ENCODE measurements at regions not wholly inside any gene's neighbourhood (a gene's known extent, or its start where the extent isn't known, plus 50 kb on each side); places are given as distances from the start of the nearest gene placed in this dataset.

DNA sequence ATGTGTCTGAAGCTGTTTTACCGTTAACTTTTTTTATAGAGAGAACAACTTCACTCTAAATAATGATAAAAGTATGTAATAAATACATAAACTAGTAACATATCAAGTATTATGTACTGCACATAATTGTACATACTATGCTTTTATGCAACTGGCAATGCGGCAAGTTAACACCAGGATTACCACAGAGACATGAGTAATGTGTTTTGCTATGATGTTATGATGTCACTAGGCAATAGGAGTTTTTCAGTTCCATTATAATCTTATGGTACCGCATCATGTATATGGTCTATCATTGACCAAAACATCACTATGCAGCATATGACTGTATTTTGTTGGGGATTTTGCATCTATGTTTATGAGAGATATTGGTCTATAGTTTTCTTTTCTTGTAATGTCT lies 326.4 kb upstream of the TARS1 start:
- Histone ChIP-seq H4K20me1 (replicated peaks; ENCODE audit: control insufficient read depth, insufficient read depth, low read length) (no peaks in the 10 kb centered on the region), H3K4me1 (replicated peaks in 1 of 2; ENCODE audit: control insufficient read depth in 2 of 2, insufficient read depth in 2 of 2, low read length in 2 of 2) (no peaks in the 10 kb centered on the region), H3K9me3 (replicated peaks; ENCODE audit: control insufficient read depth, insufficient read depth, low read depth, low read length) (no peaks in the 10 kb centered on the region; the same call in 1 of the 2 replicates), H3K9ac (ENCODE audit: insufficient read depth in 1 of 2, low read depth in 2 of 2, low read length in 2 of 2) (no peak overlapping the region), H3K27me3 (ENCODE audit: control insufficient read depth in 2 of 2, insufficient read depth in 2 of 2, low read length in 2 of 2) (no peaks in the 10 kb centered on the region), H3K4me2 (ENCODE audit: insufficient read depth, low read length) (no peak overlapping the region), H3K79me2 (ENCODE audit: control insufficient read depth, insufficient read depth, low read length) (no peaks in the 10 kb centered on the region), H2AFZ (ENCODE audit: low read depth, low read length) (no peak overlapping the region), H3K4me3 (no peak overlapping the region), H3K9me1 (ENCODE audit: control insufficient read depth, insufficient read depth, low read length) (no peaks in the 10 kb centered on the region), H3K36me3 (ENCODE audit: control insufficient read depth, insufficient read depth, low read length) (no peaks in the 10 kb centered on the region), H3K27ac (ENCODE audit: extremely low read depth, low read depth, low read length) (no peak overlapping the region)
- intact Hi-C loops (cut with micrococcal nuclease) (no loop called here), in situ Hi-C loops (cut with MboI) (no loop called here)
- CTCF ChIA-PET (ENCODE audit: low intra/inter-chr PET ratio) = no interaction called here
- FAIRE-seq = no peak
- ATAC-seq = no peak
- BruUV-seq (replicated peaks) = no TSS peak
- TF ChIP-seq, protein P1, sequence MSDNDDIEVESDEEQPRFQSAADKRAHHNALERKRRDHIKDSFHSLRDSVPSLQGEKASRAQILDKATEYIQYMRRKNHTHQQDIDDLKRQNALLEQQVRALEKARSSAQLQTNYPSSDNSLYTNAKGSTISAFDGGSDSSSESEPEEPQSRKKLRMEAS (CRISPR knock-in tag; IDR thresholded peaks at IDR 0.05) = no peak
- TF ChIP-seq ZFPM2 (CRISPR knock-in tag; IDR thresholded peaks at IDR 0.05) (no peak), GTF2F1 (IDR thresholded peaks at IDR 0.05; ENCODE audit: low read depth, low read length) (no peak), HMG20A (CRISPR knock-in tag; conservative IDR thresholded peaks at IDR 0.05) (no peak), ELF4 (CRISPR knock-in tag; IDR thresholded peaks at IDR 0.05) (no peak), EGR1 (conservative IDR thresholded peaks at IDR 0.05) (no peak), MAFK (IDR thresholded peaks at IDR 0.05; ENCODE audit: low read length) (no peak), STAT5B (CRISPR knock-in tag; IDR thresholded peaks at IDR 0.05) (no peak), ZSCAN32 (CRISPR knock-in tag; IDR thresholded peaks at IDR 0.05) (no peak), ZNF175 (CRISPR knock-in tag; IDR thresholded peaks at IDR 0.05; ENCODE audit: low read depth) (no peak), SMC3 (conservative IDR thresholded peaks at IDR 0.05; ENCODE audit: insufficient read depth, low read depth, low read length) (no peak), RFX1 (IDR thresholded peaks at IDR 0.05) (no peak)
- TF ChIP-seq, protein P2, sequence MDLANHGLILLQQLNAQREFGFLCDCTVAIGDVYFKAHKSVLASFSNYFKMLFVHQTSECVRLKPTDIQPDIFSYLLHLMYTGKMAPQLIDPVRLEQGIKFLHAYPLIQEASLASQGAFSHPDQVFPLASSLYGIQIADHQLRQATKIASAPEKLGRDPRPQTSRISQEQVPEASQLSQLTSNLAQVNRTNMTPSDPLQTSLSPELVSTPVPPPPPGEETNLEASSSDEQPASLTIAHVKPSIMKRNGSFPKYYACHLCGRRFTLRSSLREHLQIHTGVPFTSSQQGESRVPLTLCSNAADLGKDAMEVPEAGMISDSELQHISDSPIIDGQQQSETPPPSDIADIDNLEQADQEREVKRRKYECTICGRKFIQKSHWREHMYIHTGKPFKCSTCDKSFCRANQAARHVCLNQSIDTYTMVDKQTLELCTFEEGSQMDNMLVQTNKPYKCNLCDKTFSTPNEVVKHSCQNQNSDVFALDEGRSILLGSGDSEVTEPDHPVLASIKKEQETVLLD (IDR thresholded peaks at IDR 0.05) = no peak
- TF ChIP-seq, protein P3, sequence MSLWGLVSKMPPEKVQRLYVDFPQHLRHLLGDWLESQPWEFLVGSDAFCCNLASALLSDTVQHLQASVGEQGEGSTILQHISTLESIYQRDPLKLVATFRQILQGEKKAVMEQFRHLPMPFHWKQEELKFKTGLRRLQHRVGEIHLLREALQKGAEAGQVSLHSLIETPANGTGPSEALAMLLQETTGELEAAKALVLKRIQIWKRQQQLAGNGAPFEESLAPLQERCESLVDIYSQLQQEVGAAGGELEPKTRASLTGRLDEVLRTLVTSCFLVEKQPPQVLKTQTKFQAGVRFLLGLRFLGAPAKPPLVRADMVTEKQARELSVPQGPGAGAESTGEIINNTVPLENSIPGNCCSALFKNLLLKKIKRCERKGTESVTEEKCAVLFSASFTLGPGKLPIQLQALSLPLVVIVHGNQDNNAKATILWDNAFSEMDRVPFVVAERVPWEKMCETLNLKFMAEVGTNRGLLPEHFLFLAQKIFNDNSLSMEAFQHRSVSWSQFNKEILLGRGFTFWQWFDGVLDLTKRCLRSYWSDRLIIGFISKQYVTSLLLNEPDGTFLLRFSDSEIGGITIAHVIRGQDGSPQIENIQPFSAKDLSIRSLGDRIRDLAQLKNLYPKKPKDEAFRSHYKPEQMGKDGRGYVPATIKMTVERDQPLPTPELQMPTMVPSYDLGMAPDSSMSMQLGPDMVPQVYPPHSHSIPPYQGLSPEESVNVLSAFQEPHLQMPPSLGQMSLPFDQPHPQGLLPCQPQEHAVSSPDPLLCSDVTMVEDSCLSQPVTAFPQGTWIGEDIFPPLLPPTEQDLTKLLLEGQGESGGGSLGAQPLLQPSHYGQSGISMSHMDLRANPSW (CRISPR knock-in tag; IDR thresholded peaks at IDR 0.05) = no peak
- WGBS (ENCODE audit: insufficient coverage, low coverage, missing lambda C conversion rate) = 9% methylated on average over 3 of the region's 3 CpGs
- no peak for DNase-seq (ENCODE audit: extremely low read depth in 1 of 4, low spot score in 3 of 4)
- POLR2A ChIA-PET = no interaction called here
